Mesothelial cell of epicardium (in vitro differentiated cells): ENCODE measurements at regions not wholly inside any gene's neighbourhood (a gene's known extent, or its start where the extent isn't known, plus 50 kb on each side); places are given as distances from the start of the nearest gene placed in this dataset.

Experiments
- DNase-seq, 2 experiments: peaks; one replicate each; pipeline ENCODE4 v3.0.0; 2021; ENCODE audit warnings: low spot score in 2 of 2; ENCODE audit not compliant: unreplicated experiment in 2 of 2
- H3K27ac Mint-ChIP-seq: 2 replicates; pipeline ENCODE4 v1.8.0; 2021; ENCODE audit warnings: mixed read lengths
- H3K27me3 Mint-ChIP-seq: 2 replicates; pipeline ENCODE4 v1.8.0; 2021; ENCODE audit warnings: low read depth, mixed read lengths
- H3K36me3 Mint-ChIP-seq: 2 replicates; pipeline ENCODE4 v1.8.0; 2021; ENCODE audit warnings: mixed read lengths
- H3K4me1 Mint-ChIP-seq: 2 replicates; pipeline ENCODE4 v1.8.0; 2021; ENCODE audit warnings: mixed read lengths
- H3K4me3 Mint-ChIP-seq: 2 replicates; pipeline ENCODE4 v1.8.0; 2021; ENCODE audit warnings: mild to moderate bottlenecking, moderate library complexity, mixed read lengths
- H3K9me3 Mint-ChIP-seq: 2 replicates; pipeline ENCODE4 v1.8.0; 2021; ENCODE audit warnings: mixed read lengths
- TF ChIP-seq, protein P1 (sequence below): fragments of 200-600 bp; sonication (generic); IDR thresholded peaks from one replicate; pipeline ENCODE4 v1.5.0; 2021; ENCODE audit warnings: antibody characterized with exemption; ENCODE audit not compliant: unreplicated experiment

DNA sequence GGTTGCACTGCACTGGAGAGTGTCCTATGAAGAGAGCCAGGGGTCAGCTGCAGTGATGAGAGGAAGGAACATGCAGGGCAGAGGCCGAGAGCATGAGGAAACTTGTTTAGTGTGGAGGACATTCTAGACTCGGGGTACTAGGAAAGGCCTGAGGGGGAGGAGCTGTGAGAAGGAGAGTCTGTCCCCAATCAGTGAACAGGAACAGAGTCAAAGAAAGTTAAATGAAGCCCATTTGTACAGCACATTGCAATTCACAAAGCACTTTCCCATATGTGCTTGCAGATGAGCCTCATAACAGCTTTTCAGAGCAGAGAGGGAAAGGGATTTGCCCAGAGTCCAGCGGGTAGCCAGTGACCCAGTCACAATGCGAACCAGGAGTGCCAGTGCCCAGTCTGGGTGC, 83.4 kb downstream of the NAV1 start:
- Mint-ChIP-seq H3K4me1 (peaks cover 26% of the 10 kb centered on the region), H3K4me3 (no peak overlapping the region), H3K9me3 (no peaks in the 10 kb centered on the region), H3K36me3 (peaks cover 5% of the 10 kb centered on the region), H3K27ac (no peak overlapping the region), H3K27me3 (no peaks in the 10 kb centered on the region)
- no peak for DNase-seq
- TF ChIP-seq, protein P1, sequence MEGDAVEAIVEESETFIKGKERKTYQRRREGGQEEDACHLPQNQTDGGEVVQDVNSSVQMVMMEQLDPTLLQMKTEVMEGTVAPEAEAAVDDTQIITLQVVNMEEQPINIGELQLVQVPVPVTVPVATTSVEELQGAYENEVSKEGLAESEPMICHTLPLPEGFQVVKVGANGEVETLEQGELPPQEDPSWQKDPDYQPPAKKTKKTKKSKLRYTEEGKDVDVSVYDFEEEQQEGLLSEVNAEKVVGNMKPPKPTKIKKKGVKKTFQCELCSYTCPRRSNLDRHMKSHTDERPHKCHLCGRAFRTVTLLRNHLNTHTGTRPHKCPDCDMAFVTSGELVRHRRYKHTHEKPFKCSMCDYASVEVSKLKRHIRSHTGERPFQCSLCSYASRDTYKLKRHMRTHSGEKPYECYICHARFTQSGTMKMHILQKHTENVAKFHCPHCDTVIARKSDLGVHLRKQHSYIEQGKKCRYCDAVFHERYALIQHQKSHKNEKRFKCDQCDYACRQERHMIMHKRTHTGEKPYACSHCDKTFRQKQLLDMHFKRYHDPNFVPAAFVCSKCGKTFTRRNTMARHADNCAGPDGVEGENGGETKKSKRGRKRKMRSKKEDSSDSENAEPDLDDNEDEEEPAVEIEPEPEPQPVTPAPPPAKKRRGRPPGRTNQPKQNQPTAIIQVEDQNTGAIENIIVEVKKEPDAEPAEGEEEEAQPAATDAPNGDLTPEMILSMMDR = no peak

DNA sequence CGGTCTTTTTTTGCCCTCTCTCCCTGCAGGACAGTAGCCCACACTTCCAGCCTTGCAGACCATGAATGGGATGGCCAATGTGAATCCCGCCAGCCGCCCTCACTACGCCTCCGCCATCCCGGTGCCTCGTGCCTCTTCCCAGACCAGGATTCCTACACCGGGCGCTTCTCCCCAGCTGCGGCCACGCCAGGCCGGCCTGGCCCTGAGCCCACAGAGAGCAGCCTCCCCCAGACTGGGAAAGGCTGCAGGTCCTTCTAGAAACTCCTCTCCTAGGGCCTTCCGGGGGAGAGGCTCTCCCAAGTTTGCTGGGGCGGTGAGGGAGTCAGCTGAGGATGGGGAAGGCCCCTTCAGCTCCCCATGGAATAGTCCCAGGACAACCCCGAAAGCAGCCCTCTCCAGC, 83.9 kb downstream of the NAV1 start:
- Mint-ChIP-seq H3K9me3 (no peaks in the 10 kb centered on the region), H3K27me3 (no peaks in the 10 kb centered on the region), H3K4me1 (peaks cover 26% of the 10 kb centered on the region), H3K27ac (no peak overlapping the region), H3K4me3 (no peak overlapping the region), H3K36me3 (peaks cover 5% of the 10 kb centered on the region)
- TF ChIP-seq, protein P1 = no peak
- DNase-seq = no peak

DNA sequence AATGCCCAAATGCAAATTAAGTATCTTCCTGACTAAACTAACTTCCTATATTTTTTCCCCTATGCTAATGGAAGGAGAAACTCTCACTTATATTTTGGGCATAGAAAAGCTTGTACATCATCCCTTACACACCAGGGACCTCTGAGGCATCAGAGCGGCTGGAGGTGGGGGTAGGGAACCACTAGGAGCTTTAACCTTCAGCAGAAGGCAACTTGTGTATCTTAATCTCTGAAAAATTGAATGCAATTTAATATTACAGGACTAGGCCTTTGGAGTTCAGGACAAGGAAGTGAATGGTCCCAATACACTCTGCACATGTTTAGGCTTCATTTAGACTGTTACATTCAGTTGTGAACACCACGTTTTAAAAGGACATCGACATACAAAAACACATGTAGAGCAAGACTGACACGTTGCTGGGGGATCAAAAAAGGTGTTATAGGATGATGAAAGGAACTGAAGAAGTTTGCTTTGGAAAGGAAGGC, 85.9 kb downstream of the NAV1 start:
- H3K9me3 Mint-ChIP-seq = no peaks in the 10 kb centered on the region
- DNase-seq = no peak
- H3K27ac Mint-ChIP-seq = no peak overlapping the region
- H3K4me1 Mint-ChIP-seq = peaks cover 21% of the 10 kb centered on the region
- H3K4me3 Mint-ChIP-seq = no peak overlapping the region
- H3K27me3 Mint-ChIP-seq = no peaks in the 10 kb centered on the region
- peaks cover 5% of the 10 kb centered on the region for H3K36me3 Mint-ChIP-seq
- TF ChIP-seq, protein P1 = no peak

DNA sequence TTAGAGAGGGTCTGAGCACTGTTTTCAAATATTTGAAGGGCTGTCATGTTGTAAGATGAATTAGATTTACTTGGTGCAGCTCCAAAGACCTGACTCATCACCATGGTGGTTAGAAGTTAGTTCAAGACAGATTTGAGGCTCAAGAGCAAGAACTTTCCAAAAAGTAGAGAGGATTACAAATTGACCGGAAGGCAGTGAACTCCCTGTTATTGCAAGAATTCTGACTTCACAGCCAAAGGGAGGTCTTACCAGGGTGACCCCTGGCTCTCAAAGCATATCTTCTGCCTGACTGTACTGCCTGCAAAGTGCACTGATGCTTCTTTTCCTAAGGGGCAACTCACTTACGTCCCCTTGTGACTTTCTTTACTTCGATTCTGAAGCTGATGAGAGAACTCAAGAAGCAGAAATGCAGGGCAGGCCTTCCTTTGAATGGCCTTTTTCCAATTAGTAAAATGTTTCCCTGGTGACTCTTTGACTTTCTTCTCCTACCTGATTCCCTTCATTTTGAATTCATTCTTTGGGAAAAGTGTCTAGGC, 86.4 kb downstream of the NAV1 start:
- DNase-seq = no peak
- Mint-ChIP-seq H3K4me1 (peaks cover 17% of the 10 kb centered on the region), H3K4me3 (no peak overlapping the region), H3K27me3 (no peaks in the 10 kb centered on the region), H3K36me3 (peaks cover 5% of the 10 kb centered on the region), H3K27ac (no peak overlapping the region), H3K9me3 (no peaks in the 10 kb centered on the region)
- TF ChIP-seq, protein P1 = no peak

DNA sequence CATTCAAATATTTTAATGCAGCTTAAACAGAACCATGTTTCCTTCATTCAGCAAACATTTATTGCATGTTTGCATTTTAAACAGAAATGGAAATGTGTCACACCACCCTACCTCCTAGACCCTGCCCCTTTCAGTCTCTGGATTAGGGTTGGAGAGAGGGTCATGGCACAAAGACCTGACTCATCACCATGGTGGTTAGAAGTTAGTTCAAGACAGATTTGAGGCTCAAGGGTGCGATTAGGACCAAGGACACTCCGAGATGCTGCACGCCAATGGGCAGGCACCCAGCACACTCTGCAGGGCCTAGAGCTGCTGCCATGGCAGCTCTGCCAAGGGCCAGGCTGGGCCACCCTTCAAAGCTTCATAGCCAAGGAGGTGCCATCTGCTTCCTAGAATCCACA, 86.9 kb downstream of the NAV1 start:
- no peaks in the 10 kb centered on the region for H3K9me3 Mint-ChIP-seq
- DNase-seq = no peak
- no peak overlapping the region for H3K27ac Mint-ChIP-seq
- H3K36me3 Mint-ChIP-seq = peaks cover 5% of the 10 kb centered on the region
- TF ChIP-seq, protein P1 = no peak
- no peak overlapping the region for H3K4me3 Mint-ChIP-seq
- no peaks in the 10 kb centered on the region for H3K27me3 Mint-ChIP-seq
- peaks cover 13% of the 10 kb centered on the region for H3K4me1 Mint-ChIP-seq

DNA sequence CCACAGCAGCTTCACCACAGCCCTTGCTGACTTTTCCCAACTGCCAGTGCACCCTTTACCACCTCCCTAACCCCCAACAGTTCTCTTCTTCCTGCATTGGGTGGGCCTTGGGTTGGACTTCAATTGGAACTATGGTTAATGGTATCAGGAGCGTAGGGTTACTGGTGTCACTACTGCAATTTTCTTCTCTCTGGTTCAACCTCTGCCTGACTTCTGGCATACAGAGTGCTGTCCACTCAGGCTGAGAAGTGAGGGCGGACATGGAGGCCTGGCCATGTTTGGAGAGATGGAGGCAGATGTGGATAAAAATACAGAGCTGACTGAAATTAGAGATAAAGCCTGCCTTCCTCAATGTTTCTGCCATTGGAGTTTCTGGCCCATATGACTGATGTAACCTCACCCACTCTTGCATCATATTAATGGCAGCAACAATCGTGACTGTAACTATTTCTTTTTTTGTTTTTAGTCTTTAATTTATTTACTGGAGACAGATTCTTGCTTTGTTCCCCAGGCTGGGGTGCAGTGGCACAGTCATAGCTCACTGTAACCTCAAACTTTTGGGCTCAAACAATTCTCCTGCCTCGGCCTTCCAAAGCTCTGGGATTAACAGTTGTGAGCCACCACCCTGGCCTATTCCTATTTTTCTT, 87.8 kb downstream of the NAV1 start:
- TF ChIP-seq, protein P1 = no peak
- no peak for DNase-seq
- H3K27me3 Mint-ChIP-seq = no peaks in the 10 kb centered on the region
- H3K4me1 Mint-ChIP-seq = peaks cover 10% of the 10 kb centered on the region
- peaks cover 7% of the 10 kb centered on the region for H3K36me3 Mint-ChIP-seq
- H3K9me3 Mint-ChIP-seq = no peaks in the 10 kb centered on the region
- no peak overlapping the region for H3K4me3 Mint-ChIP-seq
- no peak overlapping the region for H3K27ac Mint-ChIP-seq
